ENCODE measurements at regions not wholly inside any gene's neighbourhood (a gene's known extent, or its start where the extent isn't known, plus 50 kb on each side); places are given as distances from the start of the nearest gene placed in this dataset.

GRCh38 chr5:153148624-153148976, 341.9 kb upstream of the GRIA1 start (continued):
- TF ChIP-seq CTBP2 (IDR thresholded peaks at IDR 0.05; ENCODE audit: borderline replicate concordance, insufficient read depth, insufficient read length, low read length), result no peak
- no peak for TF ChIP-seq POU5F1 (IDR thresholded peaks at IDR 0.05; ENCODE audit: low read depth, low read length)
